ENCODE measurements at regions not wholly inside any gene's neighbourhood (a gene's known extent, or its start where the extent isn't known, plus 50 kb on each side); places are given as distances from the start of the nearest gene placed in this dataset.

DNA sequence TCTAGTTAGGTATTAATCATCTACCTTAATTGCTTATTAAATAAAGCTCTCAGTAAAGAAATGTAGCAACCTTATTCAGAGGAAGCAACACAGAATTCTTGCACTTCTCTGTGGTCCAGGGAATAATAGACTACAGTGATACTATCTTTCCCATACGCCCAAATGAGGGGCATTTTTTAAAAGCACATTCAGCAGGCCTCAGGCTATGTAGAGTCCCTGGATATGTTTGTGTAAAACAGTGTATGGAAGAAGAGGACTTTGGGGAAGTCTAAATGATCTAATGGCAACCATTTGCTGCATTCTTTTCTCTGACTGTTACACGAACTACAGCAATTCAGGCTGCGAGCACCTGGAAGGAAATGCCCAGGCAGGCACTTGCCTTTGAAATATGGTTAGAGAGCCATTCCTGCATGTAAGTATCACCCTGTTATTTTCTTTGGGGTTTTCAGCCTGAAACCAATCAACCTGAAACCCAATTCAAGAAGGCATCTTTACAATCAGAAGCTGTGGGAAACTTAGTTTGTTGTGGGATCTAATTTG lies 1814.7 kb upstream of the CELF4 start:
- DNase-seq (ENCODE audit: low read depth in 2 of 2) = no peak

DNA sequence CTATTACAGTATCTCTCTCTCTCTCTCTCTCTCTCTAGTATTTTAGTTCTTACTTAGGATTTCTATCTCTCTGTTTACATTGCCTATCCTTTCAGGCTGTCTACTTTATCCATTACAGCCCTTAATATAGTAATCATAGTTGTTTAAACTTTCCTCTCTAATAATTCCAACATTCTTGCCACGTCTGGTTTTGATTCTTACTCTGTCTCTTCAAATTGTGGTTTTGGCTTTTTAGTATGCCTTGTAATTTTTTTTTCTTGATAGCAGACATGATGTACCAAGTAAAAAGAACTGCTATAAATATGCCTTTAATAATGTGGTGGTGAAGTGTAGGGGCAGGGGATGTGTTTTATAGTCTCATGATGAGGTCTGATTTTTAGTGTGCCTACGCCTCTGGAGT lies 1809.5 kb upstream of the CELF4 start:
- no peak for DNase-seq (ENCODE audit: low read depth in 2 of 2)

DNA sequence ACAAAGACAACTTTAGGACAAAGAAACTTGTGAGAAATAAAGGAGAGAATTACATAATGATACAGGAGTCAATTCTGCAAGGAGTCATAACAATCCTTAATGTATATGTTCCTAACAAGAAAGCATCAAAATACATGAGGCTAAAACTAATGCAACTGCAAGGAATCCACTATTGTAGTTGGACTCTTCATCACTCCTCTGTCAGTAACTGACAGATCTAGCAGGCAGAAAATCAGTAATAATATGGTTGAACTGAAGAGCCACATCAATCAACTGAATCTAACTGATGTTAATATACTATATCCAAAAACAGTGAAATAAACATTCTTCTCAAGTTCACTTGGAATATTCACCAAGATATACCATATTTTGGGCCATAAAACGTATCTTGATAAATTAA lies 1806.4 kb upstream of the CELF4 start:
- DNase-seq (ENCODE audit: low read depth in 2 of 2) = no peak

DNA sequence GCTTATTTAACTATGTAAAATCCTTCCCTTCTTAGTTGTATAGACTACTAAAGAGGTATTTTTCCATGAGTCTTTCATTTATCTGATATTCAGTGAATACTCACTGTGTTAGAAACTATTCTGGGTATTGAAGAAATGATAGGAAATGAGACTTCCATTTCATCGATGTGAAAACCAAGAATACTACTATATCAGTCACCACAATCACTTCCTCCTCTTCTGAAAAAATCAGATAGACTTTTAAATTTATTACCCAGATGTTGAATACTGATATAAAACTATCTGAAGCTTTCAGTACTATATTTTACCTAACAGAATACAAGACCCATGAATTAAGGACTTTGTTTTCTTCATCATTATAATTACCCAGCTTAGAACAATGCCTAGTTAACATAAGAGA lies 1801.1 kb upstream of the CELF4 start:
- DNase-seq (ENCODE audit: low read depth in 2 of 2) = no peak

DNA sequence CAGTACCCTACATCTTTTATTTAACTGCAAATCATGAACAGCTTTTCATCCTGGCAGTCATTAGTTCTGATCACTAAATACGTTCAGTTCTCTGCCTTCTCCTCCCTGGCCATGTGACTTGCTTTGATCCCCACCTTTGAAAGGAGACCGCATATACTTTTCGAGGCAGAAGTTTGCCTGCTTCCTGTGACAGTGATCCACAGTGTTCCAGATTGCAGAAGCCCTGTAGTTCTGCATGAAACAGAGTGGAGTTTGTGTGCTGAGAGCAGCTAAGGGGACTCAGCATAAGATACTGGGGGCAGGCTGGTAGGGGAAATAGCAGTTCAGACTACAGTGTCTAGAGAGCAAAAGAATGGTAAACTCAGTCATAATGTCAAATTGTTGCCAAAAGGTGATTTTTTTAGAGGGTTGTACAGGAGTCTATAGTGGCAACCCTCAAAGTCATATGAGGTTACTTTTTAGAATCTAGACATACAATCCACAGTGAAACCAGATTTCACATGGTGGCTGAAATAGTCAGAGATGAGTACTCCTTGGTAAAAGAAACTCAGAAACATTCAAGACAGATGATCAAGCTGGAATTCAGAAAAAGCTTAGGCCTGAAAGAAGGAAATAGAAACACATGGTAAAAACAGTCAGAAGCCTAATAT lies 1800.4 kb upstream of the CELF4 start:
- DNase-seq (ENCODE audit: low read depth in 2 of 2) = no peak

DNA sequence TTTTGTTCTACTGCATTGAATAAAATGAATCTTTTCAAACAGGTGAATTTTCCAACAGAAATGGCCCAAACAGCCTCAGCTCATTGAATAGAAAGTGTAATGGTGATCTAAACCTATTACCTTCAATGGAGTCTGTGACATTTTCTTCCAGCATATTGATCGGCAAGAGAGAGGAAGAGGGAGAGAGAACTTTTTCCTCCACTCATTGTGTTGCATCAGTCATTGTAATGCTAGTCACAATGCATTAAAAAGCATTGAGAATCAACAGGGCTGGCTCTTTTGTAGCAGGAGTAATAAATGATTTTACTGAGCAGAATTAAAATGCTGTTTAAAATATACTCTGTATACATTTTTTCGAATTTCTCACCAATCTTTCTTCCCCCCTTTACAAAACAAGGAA lies 1794.5 kb upstream of the CELF4 start:
- DNase-seq (ENCODE audit: low read depth in 2 of 2) = no peak

DNA sequence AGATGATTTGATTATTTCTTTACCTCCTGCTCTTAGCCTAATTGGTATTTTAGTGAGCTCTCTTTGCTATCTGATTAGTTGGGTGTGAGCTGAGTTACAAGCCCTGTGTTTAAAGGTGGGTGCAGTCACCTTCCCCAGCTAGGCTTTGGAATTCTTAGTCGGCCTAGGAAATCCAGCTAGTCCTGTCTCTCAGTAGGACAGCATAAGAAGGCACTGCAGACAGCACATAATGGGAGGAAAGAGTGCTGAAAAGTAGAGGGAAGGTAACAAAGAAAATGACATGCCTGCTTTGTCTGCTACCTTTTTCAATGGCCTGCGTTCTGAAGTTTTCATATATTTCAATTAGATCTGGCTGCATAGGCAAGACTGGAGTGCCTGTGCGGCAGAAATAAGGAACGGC lies 1794.0 kb upstream of the CELF4 start:
- DNase-seq (ENCODE audit: low read depth in 2 of 2) = no peak

DNA sequence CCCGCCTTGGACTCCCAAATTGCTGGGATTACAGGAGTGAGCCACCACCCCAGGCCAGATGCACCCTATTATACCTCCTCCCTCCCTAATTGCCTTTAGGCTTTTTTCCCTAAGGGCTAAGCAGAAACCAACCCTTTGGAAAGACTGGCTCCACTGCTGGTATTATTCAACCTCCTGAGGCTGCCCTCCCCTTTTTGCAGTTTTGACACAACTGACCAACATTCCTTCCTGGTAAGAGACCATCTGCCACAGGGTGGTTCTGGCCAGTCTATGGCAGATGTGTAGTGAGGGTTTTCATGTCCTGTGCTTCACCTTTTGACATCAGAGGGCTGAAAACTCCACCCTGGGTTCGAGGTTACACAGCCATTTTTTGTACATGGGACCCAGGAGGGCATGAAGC lies 1785.3 kb upstream of the CELF4 start:
- DNase-seq (ENCODE audit: low read depth in 2 of 2) = no peak

DNA sequence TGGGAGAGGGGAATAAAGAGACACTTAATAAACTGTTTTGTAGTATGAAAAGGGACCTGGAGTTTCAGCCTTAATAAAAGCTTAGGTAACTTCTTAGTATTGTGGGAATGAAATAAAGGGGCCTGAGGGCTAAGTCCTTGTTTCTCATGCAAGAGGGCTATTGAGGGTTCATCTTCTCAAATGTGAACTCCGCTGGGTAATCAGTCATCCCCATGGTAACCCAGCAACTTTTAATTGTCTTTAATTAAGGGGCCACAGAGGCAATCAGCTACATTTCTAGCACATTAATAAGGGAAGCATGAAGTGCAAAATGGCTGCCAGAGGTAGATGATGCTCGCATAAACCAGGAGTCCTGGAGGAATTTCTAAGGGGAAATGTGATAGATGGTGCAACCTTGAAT lies 1784.2 kb upstream of the CELF4 start:
- no peak for DNase-seq (ENCODE audit: low read depth in 2 of 2)

DNA sequence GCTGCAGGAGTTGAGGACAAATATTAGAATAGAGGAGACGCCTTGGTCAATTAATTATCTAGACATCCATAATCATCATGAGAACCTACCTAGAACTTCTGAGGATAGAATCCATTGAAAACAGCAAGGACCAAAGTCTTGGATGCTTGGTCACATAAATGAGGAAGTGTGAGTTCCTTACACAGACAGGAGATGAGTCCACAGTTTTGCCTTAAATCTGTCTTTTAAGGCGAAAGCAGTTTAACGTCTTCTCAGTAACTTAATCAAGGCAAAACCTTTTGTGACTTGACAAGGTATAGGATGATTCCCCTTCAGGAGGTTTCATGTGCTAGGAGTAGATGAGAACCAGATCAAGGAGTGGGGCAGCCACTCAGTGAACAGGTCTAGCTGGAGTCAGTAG lies 1783.2 kb upstream of the CELF4 start:
- DNase-seq (ENCODE audit: low read depth in 2 of 2) = no peak

DNA sequence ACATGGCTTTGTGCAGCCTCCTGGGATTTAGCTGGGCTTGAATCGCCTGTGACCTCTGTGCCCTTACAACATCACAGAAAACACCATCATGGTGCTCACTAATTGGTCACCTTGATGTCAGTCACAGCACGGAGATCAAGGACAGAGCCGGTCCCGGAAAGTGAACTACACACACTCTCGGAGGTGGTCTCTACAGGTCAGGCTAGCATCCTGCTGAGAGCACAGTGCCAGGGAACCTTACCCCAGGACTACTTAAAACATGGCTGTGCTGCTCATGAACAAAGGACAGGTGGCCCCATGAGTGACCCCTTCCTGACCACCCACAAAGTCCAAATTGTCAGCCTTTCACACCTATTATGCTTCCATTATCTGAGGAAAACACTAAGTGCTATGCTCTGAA lies 1782.1 kb upstream of the CELF4 start:
- DNase-seq (ENCODE audit: low read depth in 2 of 2) = no peak

DNA sequence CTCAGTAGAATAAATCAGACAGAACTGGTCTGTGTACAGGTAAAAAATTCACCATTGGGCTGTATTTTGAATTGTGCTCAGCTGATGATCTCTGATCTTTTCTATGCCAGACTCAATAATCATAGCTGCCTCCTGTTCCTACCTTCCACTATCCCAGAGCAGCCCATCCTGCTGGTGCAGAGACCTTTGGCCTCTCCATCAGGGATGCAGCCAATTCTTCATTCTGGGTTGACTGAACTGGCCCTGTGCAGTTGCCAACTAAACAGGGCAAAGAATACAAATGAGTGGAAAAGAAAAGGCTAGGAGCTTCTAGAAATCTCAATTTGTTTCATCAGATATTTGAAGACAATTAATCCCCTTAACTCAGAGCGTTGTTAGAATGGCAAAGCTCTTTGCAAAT lies 1781.3 kb upstream of the CELF4 start:
- no peak for DNase-seq (ENCODE audit: low read depth in 2 of 2)

DNA sequence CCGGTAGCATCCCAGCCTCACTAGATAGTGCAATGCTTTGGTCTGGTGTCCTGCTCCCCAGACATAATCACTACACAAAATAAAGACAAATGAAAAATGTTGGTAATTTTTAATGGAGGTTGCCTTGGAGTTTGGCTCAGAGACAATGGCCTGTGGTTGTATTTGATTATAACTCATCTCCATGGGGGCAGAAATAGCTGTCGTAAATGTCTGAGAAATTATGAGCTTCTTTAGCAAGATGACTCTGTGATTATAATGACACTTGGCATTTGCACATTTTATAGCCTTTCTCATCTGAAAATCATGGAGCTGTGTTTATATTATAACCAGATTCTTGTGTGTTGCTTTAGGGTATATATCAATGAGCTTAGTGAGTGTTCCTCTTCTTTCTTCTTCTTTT lies 1779.7 kb upstream of the CELF4 start:
- DNase-seq (ENCODE audit: low read depth in 2 of 2) = no peak

DNA sequence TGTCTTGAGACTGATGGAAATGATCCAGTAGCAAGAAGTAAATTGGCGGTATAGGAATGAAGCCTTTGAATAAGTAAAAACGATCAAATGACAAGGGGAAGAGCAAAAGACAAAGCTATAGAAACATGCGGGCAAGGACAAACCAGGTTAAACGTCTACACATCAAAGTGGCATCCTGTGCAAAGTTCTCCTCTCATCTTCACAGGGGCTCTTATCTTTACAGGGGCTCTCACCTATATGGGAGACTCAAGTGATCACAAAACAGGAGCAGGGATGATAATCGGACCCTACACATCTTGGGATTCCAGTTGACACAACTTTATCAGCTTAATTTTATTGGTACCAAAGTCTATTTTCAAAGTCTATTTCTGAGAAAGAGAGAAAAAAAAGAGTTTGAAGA lies 1778.9 kb upstream of the CELF4 start:
- no peak for DNase-seq (ENCODE audit: low read depth in 2 of 2)

DNA sequence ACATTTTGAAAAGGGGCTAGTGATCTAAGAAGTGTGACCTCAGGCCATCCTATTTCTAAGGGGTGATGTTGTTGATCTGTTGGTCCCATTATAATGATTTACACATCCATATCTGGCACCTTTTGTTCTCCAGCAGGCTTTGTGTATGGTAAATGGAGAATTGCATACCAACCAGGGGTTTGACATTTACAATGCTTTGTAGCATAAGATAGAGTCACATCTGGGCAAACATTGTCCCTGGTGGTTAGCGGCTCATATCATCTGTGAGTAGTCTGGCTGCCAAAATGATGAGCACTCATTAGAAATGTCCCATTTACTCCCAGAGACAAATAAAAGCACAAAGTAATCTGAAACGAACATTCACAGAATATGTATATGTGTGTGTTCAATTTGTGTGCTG lies 1775.5 kb upstream of the CELF4 start:
- DNase-seq (ENCODE audit: low read depth in 2 of 2) = no peak

DNA sequence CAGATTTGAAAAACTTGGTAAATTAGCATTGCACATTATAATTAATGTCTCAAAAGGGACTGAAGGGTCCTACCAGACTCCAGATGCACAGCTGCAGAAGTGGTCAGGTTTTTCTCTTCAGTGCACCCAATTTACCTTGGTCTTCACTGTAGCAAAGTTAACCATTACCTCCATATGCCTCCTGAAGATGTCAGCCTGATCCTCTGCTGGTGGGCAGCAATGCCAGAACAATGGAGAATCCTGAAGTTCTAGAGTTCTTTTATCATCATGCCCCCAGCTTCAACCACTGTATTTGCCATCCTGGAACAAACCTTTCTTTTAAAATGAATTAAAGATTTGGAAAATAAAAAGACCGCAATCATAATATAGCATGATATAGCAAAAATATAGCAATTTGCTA lies 1774.8 kb upstream of the CELF4 start:
- no peak for DNase-seq (ENCODE audit: low read depth in 2 of 2)

DNA sequence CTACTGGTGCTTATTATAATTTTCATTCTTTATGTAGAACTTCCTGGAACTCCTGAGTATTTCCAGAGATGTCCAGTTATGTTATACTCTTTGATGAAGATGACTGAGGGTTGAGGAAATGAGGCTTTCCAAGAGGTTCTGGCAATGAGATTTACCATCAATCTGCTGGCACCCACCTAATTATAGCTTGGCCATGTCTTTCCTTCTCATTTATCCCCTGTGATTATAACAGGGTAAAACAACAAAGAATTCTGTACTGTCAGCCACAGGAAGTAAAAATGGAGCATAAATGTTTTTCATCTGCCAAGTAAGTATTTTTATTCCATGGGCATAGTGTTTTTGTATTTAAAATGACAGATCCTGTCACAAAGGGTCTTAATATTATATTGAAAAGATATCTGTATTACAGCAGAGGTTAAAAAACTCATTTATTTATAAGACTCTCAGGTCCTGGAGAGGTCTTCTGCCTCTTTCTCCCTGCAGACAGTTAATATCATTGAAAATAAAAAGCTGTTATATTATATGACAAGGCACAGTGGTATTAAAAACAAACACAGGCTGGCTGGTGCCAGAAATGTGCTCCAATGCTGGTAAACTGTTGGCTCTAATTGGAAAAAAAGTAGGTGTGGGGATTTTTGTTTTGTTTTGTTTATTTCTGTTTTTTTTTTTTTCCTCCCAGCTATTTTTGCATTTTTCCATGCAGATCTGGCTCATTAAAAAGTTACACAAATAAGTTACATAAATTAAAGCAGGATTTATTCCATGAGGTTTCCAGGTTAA lies 1764.1 kb upstream of the CELF4 start:
- DNase-seq (ENCODE audit: low read depth in 2 of 2) = no peak

DNA sequence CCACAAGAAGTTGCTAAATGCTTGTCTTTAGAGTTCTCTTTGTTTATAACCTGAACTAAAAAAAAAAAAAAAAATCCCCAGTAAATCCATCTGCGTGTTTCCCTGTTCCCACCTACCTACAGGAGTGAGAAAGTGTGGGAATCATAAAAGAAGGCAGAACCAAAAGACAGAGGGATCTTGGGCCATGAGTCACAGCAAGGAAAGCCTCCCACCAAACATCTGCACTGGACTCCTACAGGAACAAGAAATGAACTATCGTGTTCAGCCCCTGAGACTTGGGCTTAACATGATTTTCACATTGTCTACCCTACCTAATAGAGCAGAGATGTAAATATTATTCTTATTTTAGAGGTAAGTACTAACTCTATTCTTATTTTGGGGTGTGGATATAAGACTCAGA lies 1761.2 kb upstream of the CELF4 start:
- no peak for DNase-seq (ENCODE audit: low read depth in 2 of 2)

DNA sequence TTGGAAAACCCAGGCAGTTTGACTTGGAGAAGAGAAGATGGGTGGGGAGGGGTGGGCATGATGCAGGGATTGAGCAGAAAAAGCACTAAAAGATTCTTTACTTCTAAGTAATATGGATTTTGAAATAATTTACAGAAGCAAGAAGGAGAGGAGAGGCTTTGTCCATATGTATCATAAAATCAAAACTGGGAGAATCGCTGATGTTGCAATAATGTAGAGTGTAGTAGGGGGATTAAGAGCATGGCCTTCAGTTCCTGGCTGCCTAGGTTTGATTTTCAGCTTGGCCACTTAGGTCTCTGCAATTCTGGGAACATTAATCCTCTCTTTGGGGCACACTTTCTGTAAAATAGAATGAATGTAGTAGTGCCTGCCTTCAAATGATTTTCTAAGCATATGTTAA lies 1760.4 kb upstream of the CELF4 start:
- DNase-seq (ENCODE audit: low read depth in 2 of 2) = no peak

DNA sequence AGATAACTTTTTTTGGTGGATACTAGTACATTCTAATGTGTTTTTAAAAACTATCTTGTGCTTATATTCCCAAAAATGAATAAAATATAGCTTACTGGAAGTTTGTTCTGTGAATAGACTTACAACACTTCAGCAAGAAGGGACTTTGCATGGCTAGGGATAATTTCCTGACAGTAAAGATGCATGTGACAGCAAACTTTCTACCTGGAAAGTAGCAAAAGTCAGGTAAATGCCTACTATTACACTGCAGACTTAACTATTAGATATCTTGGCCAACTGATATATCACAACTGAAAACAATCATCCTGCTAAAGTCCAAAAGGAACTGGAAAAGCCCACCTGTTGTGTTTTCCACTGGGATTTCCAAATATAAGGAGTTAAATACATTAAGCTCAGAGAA lies 1753.5 kb upstream of the CELF4 start:
- no peak for DNase-seq (ENCODE audit: low read depth in 2 of 2)

DNA sequence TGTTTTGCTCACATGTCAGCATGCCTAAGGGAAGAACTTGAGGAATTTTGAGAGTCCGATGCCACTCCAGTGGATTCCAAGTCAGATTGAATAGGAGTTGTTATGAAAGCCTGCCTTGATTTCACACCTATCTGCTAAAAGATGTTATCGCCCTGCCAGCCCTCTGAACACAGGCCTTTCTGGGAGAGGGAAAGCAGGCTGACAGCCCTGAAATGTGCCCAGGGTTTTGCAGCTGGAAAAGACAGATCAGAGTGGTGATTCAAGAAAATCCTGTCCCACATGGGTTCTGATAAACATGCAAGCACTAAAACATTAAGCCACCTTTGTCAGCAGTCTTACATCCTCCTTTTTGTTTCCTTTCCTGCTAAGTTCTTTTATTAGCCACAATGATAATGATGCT lies 1752.9 kb upstream of the CELF4 start:
- DNase-seq (ENCODE audit: low read depth in 2 of 2) = no peak

DNA sequence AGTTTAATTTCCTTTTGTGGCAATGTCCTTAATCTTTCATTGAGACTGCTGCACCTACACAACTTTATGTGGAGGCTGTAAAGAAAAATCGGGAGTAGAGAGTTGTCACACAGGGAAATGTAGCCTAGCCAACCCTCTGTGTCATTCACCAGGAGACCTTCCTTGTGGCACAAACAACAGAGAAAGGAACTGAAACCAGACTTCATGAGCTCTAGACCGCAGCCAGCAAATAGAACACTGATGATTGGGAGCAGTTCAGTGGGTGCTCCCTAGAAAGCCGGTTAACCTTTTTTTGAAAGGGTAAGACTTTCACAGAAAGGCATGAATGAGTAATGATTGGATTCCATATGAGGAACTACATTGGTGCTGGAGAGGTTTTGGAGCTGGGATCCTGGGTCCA lies 1752.4 kb upstream of the CELF4 start:
- no peak for DNase-seq (ENCODE audit: low read depth in 2 of 2)

DNA sequence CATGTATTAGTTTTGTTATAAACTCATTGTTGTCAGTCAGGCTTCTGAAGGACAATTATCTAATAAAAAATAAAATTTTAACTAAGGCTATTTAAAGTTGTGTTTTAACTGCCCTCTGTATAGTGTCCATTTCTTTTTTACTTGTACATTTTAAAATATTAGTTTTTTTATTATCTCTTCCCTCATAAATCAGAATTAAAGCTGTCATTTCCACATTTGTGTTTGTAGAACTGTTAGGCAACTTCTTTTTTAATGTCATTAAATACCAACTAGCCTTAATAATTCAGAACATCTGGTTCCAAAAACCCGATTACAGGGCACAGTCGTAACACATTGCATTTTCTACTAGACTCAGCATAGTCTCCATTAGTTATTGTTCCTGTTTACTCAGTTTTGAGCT lies 1749.0 kb upstream of the CELF4 start:
- no peak for DNase-seq (ENCODE audit: low read depth in 2 of 2)

DNA sequence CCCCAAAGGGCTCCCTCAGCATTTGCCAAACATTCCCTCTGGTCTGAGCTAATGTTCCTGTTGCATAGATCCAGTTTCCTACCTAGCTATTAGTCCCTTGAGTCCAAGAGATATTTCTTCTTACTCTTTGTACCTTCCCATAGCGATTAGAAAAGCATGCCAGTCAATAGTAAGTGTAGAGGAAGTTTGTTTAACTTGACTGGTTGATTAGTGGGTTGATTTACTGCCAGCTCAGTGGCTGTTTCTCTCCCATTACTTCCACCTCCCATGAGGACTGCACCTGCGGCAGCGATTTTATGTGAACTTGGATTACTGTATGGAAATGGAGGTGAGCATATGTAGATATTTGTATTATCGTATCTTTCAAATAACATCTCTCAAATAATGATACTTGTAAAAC lies 1748.4 kb upstream of the CELF4 start:
- DNase-seq (ENCODE audit: low read depth in 2 of 2) = no peak

Measured in stimulated activated CD4-positive, alpha-beta T cell treated with anti-CD3 and anti-CD28 coated beads, Interleukin-1b, Interleukin-23, amount 100 ng/mL, for 1 hour (primary cell).